ENCODE measurements at regions not wholly inside any gene's neighbourhood (a gene's known extent, or its start where the extent isn't known, plus 50 kb on each side); places are given as distances from the start of the nearest gene placed in this dataset.

- DNase-seq (ENCODE audit: low spot score), result no peak
Observed at GRCh38 chr1:95671098-95671497, 437.1 kb downstream of the RWDD3 start.

- no peak for DNase-seq (ENCODE audit: low spot score)
Observed at GRCh38 chr1:95679262-95679661, 445.3 kb downstream of the RWDD3 start.

DNA sequence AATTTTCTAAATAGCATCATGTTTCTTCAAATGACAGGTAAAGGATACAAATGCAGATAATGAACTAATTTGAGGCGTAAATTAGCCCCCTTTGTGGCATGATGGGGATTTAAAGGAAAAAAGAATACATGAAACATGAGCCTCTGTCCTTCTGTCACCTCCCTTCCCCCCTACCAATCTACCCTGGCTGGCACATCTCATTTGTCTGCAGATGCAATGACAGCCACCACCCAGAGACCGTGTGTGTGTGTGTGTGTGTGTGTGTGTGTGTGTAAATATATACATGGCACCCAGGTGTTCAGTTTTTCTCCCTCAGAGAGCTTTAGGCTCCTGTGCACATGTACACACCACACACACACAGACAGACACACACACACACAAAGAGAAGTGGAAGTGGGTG is 451.1 kb downstream of the RWDD3 start:
- DNase-seq (ENCODE audit: low spot score), result no peak

GRCh38 chr1:95686217-95686616 is 452.2 kb downstream of the RWDD3 start:
- no peak for DNase-seq (ENCODE audit: low spot score)

- DNase-seq (ENCODE audit: low spot score), result no peak
Observed at GRCh38 chr1:95699149-95699953, 465.3 kb downstream of the RWDD3 start.

DNA sequence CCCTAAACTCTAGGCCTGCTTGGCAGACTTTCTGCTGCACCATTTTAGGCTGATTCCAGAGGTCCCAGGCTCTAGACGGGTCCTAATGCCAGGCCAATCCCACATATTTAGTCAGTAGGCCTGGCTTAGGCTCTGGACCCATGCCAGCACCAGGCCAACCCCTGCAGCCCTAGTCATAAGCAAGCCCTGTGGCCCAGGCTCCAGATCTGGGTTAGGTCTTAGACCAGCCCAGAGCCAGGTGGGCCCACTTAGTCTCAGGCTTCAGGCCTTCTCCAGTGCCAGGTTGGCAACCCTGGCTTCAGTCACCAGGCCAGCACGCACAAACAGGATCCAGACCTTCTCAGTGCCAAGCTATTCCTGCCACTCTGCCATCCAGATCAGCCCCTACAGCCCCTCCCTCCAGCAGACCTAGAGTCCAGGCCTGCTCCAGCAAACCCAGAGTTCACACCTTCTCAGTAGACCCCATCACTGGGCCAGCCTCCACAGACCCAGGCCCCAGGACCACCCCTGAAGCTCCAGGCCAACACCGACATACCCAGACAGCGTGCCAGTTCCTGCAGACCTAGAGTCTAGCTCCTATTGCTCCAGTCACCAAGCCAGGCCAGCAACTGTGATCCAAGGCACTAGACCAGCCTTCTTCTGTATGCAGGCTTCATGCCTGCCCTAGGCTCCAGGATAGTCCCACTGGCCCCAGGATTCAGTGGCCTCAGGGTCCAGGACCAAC is 467.6 kb downstream of the RWDD3 start:
- no peak for DNase-seq (ENCODE audit: low spot score)

DNA sequence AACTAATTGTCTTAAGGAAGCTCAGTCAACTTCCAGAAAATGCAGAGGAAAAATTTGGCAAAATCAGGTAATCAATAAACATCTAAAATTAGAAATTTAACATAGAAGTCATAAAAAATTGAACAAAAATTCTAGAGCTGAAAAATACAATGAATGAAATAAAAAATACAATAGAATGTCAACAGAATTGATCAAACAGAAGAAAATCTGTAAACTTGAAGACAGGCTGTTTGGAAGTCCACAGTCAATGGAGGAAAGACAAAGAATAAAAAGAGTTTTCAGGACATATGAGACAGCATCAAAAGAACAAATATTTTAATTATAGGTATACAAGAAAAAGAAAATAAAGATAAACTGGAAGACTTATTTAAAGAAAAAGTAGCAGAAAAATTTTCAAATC is 469.0 kb downstream of the RWDD3 start:
- no peak for DNase-seq (ENCODE audit: low spot score)

DNA sequence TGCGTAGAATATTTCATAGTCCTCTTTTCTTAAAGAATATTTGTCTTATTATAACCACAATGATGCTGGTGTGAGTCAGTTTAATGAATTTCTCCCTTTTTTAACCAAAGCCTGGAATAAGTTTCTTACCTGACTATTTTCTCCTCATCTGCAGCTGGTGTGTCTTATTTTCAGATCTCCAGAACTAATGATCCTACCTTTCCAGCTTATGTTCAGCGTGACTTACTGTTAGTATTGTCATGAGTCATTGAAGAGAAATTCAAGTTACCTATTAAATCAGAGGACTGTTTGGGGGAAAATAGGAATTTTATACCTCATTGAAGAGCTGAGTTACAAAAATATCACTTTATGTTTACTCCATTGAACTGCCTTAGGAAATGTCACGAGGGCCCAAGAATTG is 482.1 kb downstream of the RWDD3 start:
- no peak for DNase-seq (ENCODE audit: low spot score)

DNA sequence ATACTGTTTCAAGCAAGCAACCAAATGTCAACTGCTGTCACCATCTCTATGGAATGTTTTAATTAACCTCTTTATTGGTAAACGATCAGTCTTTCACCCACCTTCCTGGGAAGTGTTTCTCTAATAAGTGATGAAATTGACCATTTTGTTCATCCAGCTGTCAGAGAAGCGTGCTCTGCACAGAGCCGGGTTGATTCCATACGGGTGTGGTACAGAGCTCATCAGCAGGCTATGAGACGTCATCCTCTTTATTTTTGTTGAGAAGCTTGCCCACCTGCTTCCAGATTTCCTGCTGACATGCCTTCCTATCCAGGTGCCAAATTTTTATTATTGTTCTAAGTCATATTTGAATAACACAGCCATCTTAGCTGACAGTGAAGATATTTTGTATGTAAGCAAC is 482.5 kb downstream of the RWDD3 start:
- no peak for DNase-seq (ENCODE audit: low spot score)

GRCh38 chr1:95723346-95723745 is 489.3 kb downstream of the RWDD3 start:
- DNase-seq (ENCODE audit: low spot score), result no peak

DNA sequence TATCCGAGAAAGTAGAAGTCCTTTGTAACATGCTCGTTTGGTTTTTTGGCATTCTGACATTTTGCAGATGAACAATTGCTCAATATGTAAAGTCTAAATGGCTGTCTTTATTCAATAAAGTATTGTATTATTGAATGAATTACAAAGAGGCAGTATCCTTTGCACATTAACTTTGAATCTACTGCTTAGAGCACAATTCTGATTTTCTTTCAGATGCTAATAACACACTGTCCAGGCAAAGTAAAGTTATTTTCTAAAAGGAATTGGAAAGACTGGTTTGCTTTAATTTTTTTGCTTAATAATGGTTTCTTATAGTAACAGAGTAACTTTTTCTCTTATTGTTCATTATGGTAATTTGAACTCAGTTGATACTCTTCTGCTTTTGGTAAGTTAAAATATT is 494.8 kb downstream of the RWDD3 start:
- DNase-seq (ENCODE audit: low spot score), result no peak

- DNase-seq (ENCODE audit: low spot score), result no peak
Observed at GRCh38 chr1:95730986-95731385, 497.0 kb downstream of the RWDD3 start.

DNA sequence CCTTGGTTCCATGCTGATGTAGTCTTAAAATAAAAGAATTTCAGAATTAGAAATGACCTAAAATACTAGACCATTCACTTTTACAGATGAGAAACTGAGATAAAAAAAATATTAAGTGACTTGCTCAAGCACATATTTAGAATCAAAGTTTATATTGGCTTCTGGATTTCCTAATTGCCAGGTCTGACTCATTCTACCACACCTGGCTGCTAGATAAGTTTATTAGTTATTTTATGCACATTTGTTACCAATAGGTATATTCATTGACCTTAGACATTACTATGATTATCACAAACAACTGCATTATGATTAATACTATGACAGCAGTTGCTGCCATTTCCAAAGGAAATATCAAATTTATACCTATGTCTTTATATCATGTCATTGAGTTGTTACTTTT is 497.5 kb downstream of the RWDD3 start:
- DNase-seq (ENCODE audit: low spot score), result no peak

- no peak for DNase-seq (ENCODE audit: low spot score)
Observed at GRCh38 chr1:95733031-95733430, 499.0 kb downstream of the RWDD3 start.

DNA sequence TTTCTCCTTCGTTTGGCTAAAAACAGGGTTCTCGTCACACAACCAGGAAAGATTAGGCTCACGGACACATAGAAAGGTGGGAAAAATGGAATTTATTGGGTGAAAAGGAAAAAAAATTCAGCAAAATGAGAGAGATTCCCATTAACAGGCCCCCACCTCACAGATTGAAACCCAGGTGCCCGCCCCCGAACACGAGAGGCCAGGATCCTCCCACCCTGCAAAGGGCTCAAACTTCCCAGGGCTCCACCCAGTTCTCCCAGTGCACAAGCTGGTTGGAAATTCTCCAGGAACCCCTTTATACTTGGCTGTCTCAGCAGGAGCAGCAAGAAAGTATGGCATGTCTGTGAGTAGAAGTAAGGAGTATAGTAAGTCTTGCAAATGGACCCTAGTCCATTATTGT is 499.7 kb downstream of the RWDD3 start:
- no peak for DNase-seq (ENCODE audit: low spot score)

GRCh38 chr1:95734560-95734959 is 500.6 kb downstream of the RWDD3 start:
- no peak for DNase-seq (ENCODE audit: low spot score)

DNA sequence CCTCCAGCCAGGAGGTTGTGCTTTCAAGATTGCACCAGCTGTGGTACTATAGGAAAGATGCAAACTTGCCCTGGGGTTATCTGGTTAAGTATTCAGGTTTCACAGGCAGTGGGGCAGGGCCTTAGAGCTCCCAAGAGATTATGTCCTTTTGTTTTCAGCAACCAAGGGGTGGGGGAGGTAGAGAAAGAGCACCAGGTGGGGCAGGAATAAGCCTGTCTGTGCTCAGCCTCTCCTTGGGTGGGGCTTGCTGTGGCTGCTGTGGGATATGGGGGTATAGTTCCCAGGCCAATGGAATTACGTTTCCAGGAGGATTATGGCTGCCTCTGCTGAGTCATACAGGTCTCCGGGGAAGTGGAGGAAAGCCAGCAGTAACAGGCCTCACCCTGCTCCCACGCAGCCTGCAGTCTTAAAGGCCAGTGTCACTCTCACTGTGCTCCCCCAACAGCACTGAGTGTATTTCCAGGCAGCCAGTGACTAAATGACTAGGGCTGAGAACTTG is 508.6 kb downstream of the RWDD3 start:
- no peak for DNase-seq (ENCODE audit: low spot score)

GRCh38 chr1:95744731-95745130 is 510.7 kb downstream of the RWDD3 start:
- no peak for DNase-seq (ENCODE audit: low spot score)

GRCh38 chr1:95752515-95753381 is 518.7 kb downstream of the RWDD3 start:
- DNase-seq (ENCODE audit: low spot score), result no peak

DNA sequence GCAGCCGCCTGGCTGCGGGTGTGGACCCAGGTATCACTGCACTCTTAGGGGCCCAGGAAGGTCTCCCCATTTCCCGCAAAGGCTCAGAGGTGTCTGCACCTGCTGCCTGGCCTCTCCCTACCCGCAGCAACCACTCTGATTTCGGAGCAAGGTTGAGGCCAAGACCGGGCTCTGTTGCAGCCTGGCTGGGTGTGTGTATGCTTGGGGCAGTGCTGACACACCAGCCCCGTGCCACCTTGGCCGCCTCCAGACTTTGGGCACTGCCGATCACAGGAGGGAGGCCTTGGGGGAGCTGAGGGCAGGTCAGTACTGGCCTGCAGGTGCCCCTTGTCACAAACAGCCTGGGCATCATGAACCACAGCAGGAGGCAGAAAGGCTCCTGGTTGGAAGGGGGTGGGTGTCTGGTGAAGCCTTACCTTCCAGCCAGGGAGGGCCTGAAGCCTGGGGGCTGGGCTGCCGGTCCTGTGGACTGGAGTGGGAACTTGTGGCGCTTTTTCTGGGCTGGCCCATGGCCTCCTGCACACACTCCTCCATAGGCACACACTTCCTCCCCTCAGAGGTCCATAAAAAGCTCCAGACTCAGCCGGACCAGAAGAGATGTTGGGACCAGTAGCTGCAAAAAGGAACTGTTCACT is 519.5 kb downstream of the RWDD3 start:
- DNase-seq (ENCODE audit: low spot score), result no peak

- no peak for DNase-seq (ENCODE audit: low spot score)
Observed at GRCh38 chr1:95754412-95754811, 520.4 kb downstream of the RWDD3 start.

GRCh38 chr1:95766036-95766435 is 532.0 kb downstream of the RWDD3 start:
- DNase-seq (ENCODE audit: low spot score), result no peak
